ENCODE measurements at regions not wholly inside any gene's neighbourhood (a gene's known extent, or its start where the extent isn't known, plus 50 kb on each side); places are given as distances from the start of the nearest gene placed in this dataset.

GRCh38 chr17:77695386-77695785 is 263.1 kb upstream of the TNRC6C start:
- H3K9ac ChIP-seq (ENCODE audit: low read length), result no peak overlapping the region
- no peaks in the 10 kb centered on the region for H3K79me2 ChIP-seq (ENCODE audit: insufficient read depth, low read length)
- no peaks in the 10 kb centered on the region for H3F3A ChIP-seq (ENCODE audit: insufficient read depth)
- H3K4me3 ChIP-seq (ENCODE audit: insufficient read depth, low read length, poor library complexity, severe bottlenecking), result no peak overlapping the region
- H3K4me2 ChIP-seq (ENCODE audit: low read depth, low read length, poor library complexity, severe bottlenecking), result no peak overlapping the region
- no peaks in the 10 kb centered on the region for H3K27me3 ChIP-seq (ENCODE audit: low read length)
- H4K20me1 ChIP-seq (ENCODE audit: low read depth, low read length), result no peaks in the 10 kb centered on the region
- no peaks in the 10 kb centered on the region for H3K9me2 ChIP-seq (replicated peaks; ENCODE audit: insufficient read depth, low read length)
- no peak overlapping the region for H3K27ac ChIP-seq (ENCODE audit: low read depth, low read length)
- TF ChIP-seq EZH2phosphoT487 (conservative IDR thresholded peaks at IDR 0.05; ENCODE audit: low read length), result no peak
- TF ChIP-seq, protein P1, sequence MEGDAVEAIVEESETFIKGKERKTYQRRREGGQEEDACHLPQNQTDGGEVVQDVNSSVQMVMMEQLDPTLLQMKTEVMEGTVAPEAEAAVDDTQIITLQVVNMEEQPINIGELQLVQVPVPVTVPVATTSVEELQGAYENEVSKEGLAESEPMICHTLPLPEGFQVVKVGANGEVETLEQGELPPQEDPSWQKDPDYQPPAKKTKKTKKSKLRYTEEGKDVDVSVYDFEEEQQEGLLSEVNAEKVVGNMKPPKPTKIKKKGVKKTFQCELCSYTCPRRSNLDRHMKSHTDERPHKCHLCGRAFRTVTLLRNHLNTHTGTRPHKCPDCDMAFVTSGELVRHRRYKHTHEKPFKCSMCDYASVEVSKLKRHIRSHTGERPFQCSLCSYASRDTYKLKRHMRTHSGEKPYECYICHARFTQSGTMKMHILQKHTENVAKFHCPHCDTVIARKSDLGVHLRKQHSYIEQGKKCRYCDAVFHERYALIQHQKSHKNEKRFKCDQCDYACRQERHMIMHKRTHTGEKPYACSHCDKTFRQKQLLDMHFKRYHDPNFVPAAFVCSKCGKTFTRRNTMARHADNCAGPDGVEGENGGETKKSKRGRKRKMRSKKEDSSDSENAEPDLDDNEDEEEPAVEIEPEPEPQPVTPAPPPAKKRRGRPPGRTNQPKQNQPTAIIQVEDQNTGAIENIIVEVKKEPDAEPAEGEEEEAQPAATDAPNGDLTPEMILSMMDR (IDR thresholded peaks at IDR 0.05; ENCODE audit: insufficient read depth, low read length, poor library complexity, severe bottlenecking), result no peak
- H3K9me3 ChIP-seq (ENCODE audit: insufficient read depth, low read length), result no peaks in the 10 kb centered on the region
- H2AFZ ChIP-seq (ENCODE audit: low read depth, low read length, severe bottlenecking), result no peak overlapping the region
- H3K36me3 ChIP-seq (ENCODE audit: low read length), result no peaks in the 10 kb centered on the region

- Histone ChIP-seq H2AFZ (ENCODE audit: low read depth, low read length, severe bottlenecking) (no peak overlapping the region), H3K36me3 (ENCODE audit: low read length) (no peaks in the 10 kb centered on the region), H3K79me2 (ENCODE audit: insufficient read depth, low read length) (no peaks in the 10 kb centered on the region), H3K9me2 (replicated peaks; ENCODE audit: insufficient read depth, low read length) (no peaks in the 10 kb centered on the region), H3K27ac (ENCODE audit: low read depth, low read length) (no peak overlapping the region), H3K9me3 (ENCODE audit: insufficient read depth, low read length) (no peaks in the 10 kb centered on the region), H3K4me2 (ENCODE audit: low read depth, low read length, poor library complexity, severe bottlenecking) (no peak overlapping the region), H3F3A (ENCODE audit: insufficient read depth) (no peaks in the 10 kb centered on the region), H4K20me1 (ENCODE audit: low read depth, low read length) (no peaks in the 10 kb centered on the region), H3K4me3 (ENCODE audit: insufficient read depth, low read length, poor library complexity, severe bottlenecking) (no peak overlapping the region), H3K27me3 (ENCODE audit: low read length) (no peaks in the 10 kb centered on the region), H3K9ac (ENCODE audit: low read length) (no peak overlapping the region)
- TF ChIP-seq, protein P1 (IDR thresholded peaks at IDR 0.05; ENCODE audit: insufficient read depth, low read length, poor library complexity, severe bottlenecking), result no peak
- no peak for TF ChIP-seq EZH2phosphoT487 (conservative IDR thresholded peaks at IDR 0.05; ENCODE audit: low read length)
Measured at GRCh38 chr17:77696151-77696720, 262.3 kb upstream of the TNRC6C start.

DNA sequence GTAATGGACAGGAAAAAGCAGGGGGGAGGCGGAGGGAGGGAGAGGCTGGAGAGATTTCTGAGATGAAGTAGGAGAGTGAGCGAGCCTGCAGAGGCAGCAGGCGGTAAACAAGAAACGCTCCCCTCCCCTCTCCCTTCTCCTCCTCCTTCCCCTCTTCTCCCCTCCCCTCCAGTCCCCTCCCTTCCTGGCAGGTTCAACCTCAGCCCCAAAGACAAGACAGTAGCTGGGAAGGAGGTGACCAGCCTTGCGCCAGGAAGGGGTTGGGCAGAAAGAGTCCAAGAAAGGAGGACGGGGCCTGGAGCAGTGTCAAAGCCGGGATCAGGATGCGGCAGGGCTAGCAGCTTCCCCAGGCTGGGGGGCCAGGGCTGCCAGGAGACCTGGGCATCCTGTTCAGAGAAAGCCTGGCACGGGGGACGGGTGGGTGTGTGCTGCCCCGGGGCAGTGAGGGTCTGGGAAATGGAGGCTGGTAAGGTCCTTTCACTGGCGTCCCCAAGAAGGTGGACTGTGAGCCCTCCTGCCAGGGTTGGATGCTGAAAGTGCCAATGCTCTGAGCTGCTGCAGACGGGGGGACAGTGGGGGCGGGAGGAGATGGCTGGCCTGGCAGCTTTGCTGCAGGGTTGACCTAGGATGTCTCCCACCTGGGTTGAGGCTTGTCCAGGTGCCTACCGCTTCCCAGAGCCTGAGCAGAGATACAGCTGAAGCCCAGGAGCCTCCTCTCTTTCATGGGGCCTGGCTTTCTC is 261.6 kb upstream of the TNRC6C start:
- Histone ChIP-seq H3K36me3 (ENCODE audit: low read length) (no peaks in the 10 kb centered on the region), H3K9ac (ENCODE audit: low read length) (no peak overlapping the region), H3K4me3 (ENCODE audit: insufficient read depth, low read length, poor library complexity, severe bottlenecking) (no peak overlapping the region), H3K9me2 (replicated peaks; ENCODE audit: insufficient read depth, low read length) (no peaks in the 10 kb centered on the region), H2AFZ (ENCODE audit: low read depth, low read length, severe bottlenecking) (no peak overlapping the region), H3F3A (ENCODE audit: insufficient read depth) (no peaks in the 10 kb centered on the region), H3K27ac (ENCODE audit: low read depth, low read length) (no peak overlapping the region), H3K27me3 (ENCODE audit: low read length) (no peaks in the 10 kb centered on the region), H3K9me3 (ENCODE audit: insufficient read depth, low read length) (no peaks in the 10 kb centered on the region), H4K20me1 (ENCODE audit: low read depth, low read length) (no peaks in the 10 kb centered on the region), H3K4me2 (ENCODE audit: low read depth, low read length, poor library complexity, severe bottlenecking) (no peak overlapping the region), H3K79me2 (ENCODE audit: insufficient read depth, low read length) (no peaks in the 10 kb centered on the region)
- TF ChIP-seq EZH2phosphoT487 (conservative IDR thresholded peaks at IDR 0.05; ENCODE audit: low read length), result no peak
- TF ChIP-seq, protein P1 (IDR thresholded peaks at IDR 0.05; ENCODE audit: insufficient read depth, low read length, poor library complexity, severe bottlenecking), result no peak
